ENCODE measurements at regions not wholly inside any gene's neighbourhood (a gene's known extent, or its start where the extent isn't known, plus 50 kb on each side); places are given as distances from the start of the nearest gene placed in this dataset.

GRCh38 chr18:8458546-8459215, 150.6 kb upstream of the RAB12 start:
- DNase-seq: no peak

DNA sequence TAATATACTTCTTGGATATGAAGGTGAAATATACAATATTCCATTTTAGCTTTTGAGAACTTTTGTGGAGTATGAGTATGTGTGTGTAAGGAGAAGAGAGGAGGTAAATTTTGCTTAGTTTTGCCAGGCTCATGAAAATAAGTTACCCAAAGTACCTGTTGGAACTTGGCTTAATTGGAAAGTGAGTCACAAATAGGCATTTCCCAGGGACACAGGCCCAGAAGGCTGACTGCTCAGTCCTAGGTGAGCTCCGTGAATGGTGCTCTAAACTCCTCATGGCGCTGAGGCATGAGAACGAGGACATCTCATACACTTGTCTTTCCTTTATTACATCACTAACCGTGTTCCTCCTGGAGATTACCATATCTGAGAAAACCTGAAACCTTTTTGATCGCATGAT, 148.5 kb upstream of the RAB12 start:
- no peak for DNase-seq

DNA sequence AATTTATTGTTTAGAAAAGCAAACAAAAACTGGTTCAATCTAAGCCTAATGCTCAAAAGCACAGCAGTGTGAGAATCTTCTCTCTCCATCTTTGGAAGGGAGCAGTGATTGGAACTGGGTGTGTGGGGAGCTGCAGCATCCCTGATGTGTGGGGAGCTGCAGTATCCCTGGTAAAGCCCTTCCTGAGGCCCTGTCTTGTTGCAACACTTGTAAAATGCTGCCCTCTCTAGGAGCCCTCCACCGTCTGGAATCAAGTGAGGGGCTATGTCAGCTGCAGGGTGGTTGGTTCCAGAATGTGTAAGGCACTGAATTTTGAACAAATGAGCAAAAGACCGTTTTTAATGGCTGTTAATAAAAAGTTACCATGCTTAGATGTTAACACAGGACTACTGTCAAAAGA, 147.7 kb upstream of the RAB12 start:
- DNase-seq: no peak

DNA sequence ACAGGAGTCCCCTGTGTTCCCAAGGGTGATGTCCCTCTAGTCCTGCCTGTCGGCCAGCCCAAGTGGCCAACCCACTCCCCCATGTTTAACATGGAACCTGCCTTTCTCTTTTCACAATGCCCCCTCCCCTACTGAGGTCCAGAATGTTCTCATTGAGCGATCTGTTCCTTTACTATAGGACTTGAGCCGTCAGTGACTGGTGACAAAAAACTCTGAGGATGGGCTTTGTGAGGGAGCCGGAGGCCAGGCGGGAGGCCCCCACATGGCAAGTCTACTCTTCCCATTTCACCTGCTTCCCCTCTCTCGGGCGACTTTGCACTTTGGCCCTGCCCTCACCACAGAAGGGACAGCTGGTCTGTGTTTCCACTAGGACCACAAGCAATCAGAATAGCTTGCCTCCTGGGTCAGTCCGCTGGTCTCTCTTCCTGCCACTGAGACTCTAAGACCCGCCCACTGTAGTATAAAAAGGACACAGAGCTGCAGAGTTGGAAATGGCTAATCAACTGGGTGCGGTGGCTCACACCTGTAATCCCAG, 146.5 kb upstream of the RAB12 start:
- DNase-seq: no peak

DNA sequence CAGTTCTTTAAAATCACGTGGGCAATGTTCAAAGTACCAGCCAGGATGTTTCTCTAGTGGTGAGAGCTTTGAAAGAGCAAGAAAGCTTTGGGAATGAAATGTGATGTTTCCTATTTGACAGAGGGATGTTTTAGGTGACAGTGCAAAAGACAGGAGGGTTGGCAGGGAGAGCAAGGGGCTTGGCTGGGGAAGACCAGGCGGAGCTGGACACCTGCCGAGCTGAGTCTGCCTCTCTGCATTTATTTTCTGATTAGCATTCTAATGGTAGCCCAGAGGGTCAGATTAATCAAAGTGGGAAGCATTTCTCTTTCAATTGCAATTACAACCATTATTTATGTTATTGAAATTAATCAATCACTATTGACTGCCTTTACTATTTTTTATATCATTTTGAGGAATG, 145.4 kb upstream of the RAB12 start:
- no peak for DNase-seq

DNA sequence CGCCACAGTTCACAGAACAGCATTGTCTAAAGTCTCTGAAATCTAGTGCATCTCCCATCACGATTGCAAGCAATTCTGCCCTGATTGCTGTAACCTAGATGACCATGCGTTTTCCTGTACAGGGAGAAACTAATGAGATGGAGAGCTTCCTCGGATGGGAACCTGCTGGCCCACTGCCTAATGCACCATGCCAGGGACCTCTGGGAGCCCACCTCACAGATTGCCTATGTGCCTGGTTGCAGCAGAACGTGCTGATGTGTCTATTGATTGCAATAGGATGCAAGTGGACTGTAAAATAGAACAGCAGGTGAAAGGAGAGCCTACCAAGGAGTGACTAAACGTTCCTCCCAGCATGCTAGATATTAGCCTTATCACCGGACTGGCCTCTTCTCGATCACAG, 141.0 kb upstream of the RAB12 start:
- no peak for DNase-seq

- DNase-seq: no peak
These were observed 140.3 kb upstream of the RAB12 start for GRCh38 chr18:8468921-8469335.

GRCh38 chr18:8469544-8470130, 139.6 kb upstream of the RAB12 start:
- no peak for DNase-seq

DNA sequence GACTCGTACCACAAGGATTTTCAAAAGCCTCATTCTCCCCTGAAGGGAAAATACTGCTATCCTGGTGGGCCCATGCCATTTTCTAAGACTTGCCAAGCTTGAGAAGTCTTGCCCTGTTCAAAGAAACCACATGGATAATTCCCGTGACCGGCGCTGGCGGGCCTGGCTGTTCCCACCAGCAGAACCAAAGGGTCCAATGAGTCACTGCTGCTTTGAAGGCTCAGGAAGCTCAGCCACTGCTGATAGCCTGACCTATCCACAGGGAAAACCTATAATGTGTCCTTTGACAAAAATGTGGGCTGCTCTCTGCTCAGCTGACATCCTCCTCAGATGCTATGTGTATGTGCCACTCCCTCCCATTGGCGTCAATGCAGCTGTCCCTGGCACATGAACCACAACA, 137.9 kb upstream of the RAB12 start:
- DNase-seq: no peak

GRCh38 chr18:8474661-8475060, 134.6 kb upstream of the RAB12 start:
- DNase-seq: no peak

GRCh38 chr18:8477615-8478014, 131.6 kb upstream of the RAB12 start:
- DNase-seq: no peak

GRCh38 chr18:8478166-8478967, 130.9 kb upstream of the RAB12 start:
- no peak for DNase-seq

DNA sequence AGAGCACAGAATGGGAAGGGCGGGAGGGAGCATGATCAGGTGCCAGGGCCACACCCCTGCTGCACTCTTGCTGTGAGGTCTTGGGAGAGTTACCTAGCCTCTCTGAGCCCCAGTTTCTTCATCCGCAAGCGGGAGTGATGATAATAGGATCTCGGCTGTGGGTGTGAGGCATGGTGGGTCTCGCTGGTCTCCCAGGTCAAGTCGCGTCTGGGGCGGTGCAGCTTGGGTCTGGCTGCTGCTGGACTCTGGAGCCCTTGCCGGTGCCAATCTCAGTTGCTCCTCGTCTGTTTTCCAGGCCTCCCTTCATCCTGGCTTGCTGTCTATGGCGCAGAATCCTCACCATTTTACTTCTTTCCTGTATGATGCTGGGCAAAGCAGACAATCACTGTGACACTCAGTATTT, 130.3 kb upstream of the RAB12 start:
- no peak for DNase-seq

DNA sequence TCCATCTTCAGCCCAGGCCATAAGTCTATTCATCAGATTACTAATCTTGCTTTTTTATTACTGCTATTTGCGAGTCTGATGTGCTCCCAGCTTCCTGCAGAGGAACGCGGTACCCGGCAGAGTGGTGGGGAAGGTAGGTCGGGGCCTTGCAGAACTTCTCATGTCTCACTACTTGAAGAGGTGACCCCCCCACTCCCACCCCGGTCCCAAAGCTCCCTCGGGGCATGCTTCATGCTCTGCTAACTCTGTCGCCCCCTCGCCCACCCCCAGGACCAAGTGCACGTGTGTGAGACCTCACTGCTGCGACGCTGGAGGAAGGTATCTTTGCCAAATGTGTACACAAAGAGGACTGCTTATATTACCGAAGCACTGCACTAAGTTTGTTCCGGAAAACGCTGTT, 129.4 kb upstream of the RAB12 start:
- DNase-seq: no peak

- no peak for DNase-seq
These were observed 128.5 kb upstream of the RAB12 start for GRCh38 chr18:8480506-8481328.

GRCh38 chr18:8484951-8485350, 124.3 kb upstream of the RAB12 start:
- DNase-seq: no peak

DNA sequence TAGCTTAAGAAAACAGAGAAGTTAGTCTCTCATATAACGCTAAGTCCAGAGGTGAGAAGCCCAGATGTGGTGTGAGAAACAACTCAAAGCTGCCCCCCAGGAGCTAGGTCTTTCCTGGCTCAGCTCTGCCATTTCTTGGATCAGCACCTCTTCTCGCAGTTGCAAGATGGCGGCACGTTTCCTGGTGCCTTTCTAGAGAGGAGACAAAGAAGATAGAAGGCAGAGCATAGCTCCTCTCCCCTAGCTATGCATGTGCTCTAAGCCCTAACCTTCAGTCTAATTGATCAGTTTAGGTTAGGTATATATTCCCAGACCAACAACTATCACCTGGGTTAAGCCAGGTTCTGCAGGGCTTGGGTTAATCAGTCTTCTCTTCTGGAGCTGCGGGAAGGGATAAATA, 119.5 kb upstream of the RAB12 start:
- no peak for DNase-seq

GRCh38 chr18:8491516-8491915, 117.7 kb upstream of the RAB12 start:
- DNase-seq: no peak

DNA sequence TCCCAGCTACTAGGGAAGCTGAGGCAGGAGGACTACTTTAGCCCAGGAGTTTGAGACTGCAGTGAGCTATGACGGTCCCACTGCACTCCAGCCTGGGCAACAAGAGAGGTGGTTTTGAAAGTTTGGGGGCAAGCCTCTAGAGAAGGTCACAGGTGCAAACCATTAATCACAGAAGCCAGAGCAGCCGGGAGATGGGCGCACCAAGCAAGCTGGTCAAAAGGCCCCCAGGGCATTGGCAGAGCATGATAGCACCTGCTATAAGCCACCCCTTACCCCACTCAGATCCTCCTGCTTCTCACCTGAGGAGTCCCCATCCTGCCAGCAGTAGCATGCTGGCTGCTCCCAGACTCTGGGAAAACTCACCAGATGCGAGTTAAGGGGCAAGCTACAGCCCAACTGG, 116.1 kb upstream of the RAB12 start:
- no peak for DNase-seq

GRCh38 chr18:8496186-8496585, 113.1 kb upstream of the RAB12 start:
- no peak for DNase-seq

DNA sequence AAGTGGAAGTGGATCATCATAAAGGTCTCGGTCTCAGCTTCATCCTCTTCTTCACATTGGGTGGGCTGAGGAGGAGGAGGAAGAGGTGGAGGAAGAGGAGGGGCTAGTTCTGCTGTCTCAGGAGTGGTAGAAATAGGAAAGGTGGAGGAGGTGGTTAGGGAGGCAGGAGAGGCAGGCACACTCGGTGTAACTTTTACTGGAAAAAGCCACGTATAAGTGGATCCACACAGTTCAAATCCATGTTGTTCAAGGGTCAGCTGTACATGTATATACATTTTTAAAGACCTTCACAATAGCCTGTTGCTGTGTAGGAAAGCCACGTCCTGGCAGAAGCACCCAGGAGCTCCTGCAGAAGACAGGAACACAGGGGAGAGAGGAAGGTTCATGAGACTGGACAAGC, 110.3 kb upstream of the RAB12 start:
- no peak for DNase-seq

DNA sequence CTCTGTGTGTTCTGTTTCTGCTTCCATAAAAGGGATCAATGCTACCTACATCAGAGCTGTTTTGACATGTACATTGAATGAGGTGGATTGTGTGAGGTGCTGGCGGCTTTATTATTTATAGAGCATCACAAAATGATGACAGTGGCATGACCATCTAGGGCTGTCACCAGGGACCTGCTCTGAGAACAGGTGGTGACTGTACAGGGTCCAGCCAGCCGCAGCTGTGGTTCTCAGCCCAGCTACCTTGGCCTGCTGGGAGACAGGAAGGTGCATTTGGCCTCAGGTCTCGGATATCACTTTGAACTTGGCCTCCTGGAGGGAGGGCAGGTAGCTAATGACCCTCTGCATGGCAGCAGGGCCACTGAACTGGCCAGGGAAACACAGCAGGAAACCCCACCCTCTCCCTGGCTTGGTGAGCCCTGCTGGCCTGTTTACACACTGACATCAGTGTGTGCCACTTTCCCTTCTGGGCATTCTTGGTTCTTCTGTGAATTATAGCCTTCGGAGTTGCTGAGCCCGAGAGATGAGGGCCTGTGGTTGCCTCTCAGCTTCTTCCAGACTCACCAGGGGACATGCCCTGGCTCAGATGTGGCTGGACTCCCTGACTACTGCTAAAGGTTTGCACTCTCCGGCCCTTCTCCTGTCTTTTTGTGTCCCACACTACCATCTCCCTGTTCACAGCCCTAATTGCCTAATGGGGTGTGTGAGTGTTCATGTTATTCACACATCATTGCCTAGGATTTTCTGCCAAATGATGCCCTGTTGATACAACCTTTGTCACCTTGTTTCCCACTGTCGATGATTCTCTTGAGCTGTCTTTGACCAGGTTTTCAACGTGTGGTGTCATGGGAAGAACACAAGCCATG, 109.2 kb upstream of the RAB12 start:
- no peak for DNase-seq

All from NCI-H1105 (cell line).